ENCODE measurements at regions not wholly inside any gene's neighbourhood (a gene's known extent, or its start where the extent isn't known, plus 50 kb on each side); places are given as distances from the start of the nearest gene placed in this dataset.

DNA sequence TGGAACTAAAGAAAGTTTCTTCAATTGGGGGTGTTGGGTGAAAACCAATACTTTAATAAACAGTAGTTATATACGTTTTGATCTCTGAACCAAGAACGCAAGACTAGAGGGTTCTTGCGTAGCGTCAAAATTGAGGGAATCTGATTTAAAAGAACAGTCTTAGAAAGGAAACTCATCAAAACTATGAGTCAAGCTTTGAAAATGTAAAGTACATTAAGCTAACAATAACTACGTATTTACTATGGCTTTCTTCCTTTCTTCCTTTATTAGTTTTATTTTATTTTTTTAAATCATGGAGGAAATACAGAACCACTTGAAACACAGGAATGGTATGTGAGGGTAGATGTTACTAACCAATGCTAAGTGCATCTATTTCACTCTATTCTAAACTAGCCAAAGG lies 287.0 kb upstream of the RSPO3 start:
- TF ChIP-seq SP1 (CRISPR knock-in tag; conservative IDR thresholded peaks at IDR 0.05) (no peak), ELF4 (CRISPR knock-in tag; IDR thresholded peaks at IDR 0.05; ENCODE audit: low read depth) (no peak), ATF3 (CRISPR knock-in tag; conservative IDR thresholded peaks at IDR 0.05) (no peak), JUN (CRISPR knock-in tag; IDR thresholded peaks at IDR 0.05) (no peak), PRRX2 (CRISPR knock-in tag; IDR thresholded peaks at IDR 0.05) (no peak), IRF2 (CRISPR knock-in tag; IDR thresholded peaks at IDR 0.05; ENCODE audit: borderline replicate concordance, low read depth) (no peak), CBFB (CRISPR knock-in tag; IDR thresholded peaks at IDR 0.05; ENCODE audit: low read depth) (no peak), SMAD4 (CRISPR knock-in tag; IDR thresholded peaks at IDR 0.05) (no peak), NR3C1 (CRISPR knock-in tag; conservative IDR thresholded peaks at IDR 0.05; ENCODE audit: low read depth) (no peak)
- TF ChIP-seq, protein P1, sequence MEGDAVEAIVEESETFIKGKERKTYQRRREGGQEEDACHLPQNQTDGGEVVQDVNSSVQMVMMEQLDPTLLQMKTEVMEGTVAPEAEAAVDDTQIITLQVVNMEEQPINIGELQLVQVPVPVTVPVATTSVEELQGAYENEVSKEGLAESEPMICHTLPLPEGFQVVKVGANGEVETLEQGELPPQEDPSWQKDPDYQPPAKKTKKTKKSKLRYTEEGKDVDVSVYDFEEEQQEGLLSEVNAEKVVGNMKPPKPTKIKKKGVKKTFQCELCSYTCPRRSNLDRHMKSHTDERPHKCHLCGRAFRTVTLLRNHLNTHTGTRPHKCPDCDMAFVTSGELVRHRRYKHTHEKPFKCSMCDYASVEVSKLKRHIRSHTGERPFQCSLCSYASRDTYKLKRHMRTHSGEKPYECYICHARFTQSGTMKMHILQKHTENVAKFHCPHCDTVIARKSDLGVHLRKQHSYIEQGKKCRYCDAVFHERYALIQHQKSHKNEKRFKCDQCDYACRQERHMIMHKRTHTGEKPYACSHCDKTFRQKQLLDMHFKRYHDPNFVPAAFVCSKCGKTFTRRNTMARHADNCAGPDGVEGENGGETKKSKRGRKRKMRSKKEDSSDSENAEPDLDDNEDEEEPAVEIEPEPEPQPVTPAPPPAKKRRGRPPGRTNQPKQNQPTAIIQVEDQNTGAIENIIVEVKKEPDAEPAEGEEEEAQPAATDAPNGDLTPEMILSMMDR (IDR thresholded peaks at IDR 0.05), result no peak
- TF ChIP-seq, protein P2, sequence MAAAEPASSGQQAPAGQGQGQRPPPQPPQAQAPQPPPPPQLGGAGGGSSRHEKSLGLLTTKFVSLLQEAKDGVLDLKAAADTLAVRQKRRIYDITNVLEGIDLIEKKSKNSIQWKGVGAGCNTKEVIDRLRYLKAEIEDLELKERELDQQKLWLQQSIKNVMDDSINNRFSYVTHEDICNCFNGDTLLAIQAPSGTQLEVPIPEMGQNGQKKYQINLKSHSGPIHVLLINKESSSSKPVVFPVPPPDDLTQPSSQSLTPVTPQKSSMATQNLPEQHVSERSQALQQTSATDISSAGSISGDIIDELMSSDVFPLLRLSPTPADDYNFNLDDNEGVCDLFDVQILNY (CRISPR knock-in tag; IDR thresholded peaks at IDR 0.05), result no peak
- TF ChIP-seq, protein P3, sequence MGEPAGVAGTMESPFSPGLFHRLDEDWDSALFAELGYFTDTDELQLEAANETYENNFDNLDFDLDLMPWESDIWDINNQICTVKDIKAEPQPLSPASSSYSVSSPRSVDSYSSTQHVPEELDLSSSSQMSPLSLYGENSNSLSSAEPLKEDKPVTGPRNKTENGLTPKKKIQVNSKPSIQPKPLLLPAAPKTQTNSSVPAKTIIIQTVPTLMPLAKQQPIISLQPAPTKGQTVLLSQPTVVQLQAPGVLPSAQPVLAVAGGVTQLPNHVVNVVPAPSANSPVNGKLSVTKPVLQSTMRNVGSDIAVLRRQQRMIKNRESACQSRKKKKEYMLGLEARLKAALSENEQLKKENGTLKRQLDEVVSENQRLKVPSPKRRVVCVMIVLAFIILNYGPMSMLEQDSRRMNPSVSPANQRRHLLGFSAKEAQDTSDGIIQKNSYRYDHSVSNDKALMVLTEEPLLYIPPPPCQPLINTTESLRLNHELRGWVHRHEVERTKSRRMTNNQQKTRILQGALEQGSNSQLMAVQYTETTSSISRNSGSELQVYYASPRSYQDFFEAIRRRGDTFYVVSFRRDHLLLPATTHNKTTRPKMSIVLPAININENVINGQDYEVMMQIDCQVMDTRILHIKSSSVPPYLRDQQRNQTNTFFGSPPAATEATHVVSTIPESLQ (CRISPR knock-in tag; IDR thresholded peaks at IDR 0.05), result no peak
- TF ChIP-seq, protein P4, sequence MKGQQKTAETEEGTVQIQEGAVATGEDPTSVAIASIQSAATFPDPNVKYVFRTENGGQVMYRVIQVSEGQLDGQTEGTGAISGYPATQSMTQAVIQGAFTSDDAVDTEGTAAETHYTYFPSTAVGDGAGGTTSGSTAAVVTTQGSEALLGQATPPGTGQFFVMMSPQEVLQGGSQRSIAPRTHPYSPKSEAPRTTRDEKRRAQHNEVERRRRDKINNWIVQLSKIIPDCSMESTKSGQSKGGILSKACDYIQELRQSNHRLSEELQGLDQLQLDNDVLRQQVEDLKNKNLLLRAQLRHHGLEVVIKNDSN (CRISPR knock-in tag; IDR thresholded peaks at IDR 0.05), result no peak

All from WTC11 (cell line).